Fibroblast of lung (primary cell): ENCODE measurements at regions not wholly inside any gene's neighbourhood (a gene's known extent, or its start where the extent isn't known, plus 50 kb on each side); places are given as distances from the start of the nearest gene placed in this dataset.

Experiments used
- CTCF ChIP-seq, 2 donors: IDR thresholded peaks in 1 of 2; conservative IDR thresholded peaks in 1 of 2; 1 replicate in 1 of 2; 2 replicates in 1 of 2; pipeline ENCODE4 v1.5.1; 2011 to 2012; ENCODE audit warnings: low read length in 2 of 2, control low read depth in 1 of 2, inconsistent platforms in 1 of 2, low read depth in 1 of 2, mild to moderate bottlenecking in 1 of 2
- EZH2 ChIP-seq: IDR thresholded peaks from 2 replicates; pipeline ENCODE4 v1.5.1; 2012; ENCODE audit warnings: low read length, control low read depth, mild to moderate bottlenecking; ENCODE audit errors: missing control alignments

GRCh38 chr4:110748071-110748470 is 125.2 kb upstream of the PITX2 start:
- no peak for TF ChIP-seq CTCF (conservative IDR thresholded peaks at IDR 0.05 in 1 of 2, IDR thresholded peaks at IDR 0.05 in 1 of 2; ENCODE audit: low read depth in 1 of 2, low read length in 2 of 2)
- no peak for TF ChIP-seq EZH2
